ENCODE measurements at regions not wholly inside any gene's neighbourhood (a gene's known extent, or its start where the extent isn't known, plus 50 kb on each side); places are given as distances from the start of the nearest gene placed in this dataset.

GRCh38 chr12:60197589-60197988 is 601.8 kb downstream of the SLC16A7 start:
- POLR2A ChIA-PET = no interaction called here
- BruUV-seq (replicated peaks) = no TSS peak

More at GRCh38 chr12:60197589-60197988, 601.8 kb downstream of the SLC16A7 start:
- TF ChIP-seq ELF4 (CRISPR knock-in tag; IDR thresholded peaks at IDR 0.05) (no peak), GABPA (tag; conservative IDR thresholded peaks at IDR 0.05; ENCODE audit: low read depth) (no peak), MCM2 (IDR thresholded peaks at IDR 0.05; ENCODE audit: low read depth) (no peak), SMAD3 (CRISPR knock-in tag; conservative IDR thresholded peaks at IDR 0.05) (no peak), KHSRP (IDR thresholded peaks at IDR 0.05) (no peak), MYBL2 (IDR thresholded peaks at IDR 0.05; ENCODE audit: low read depth) (no peak), MYBL2 (CRISPR knock-in tag; IDR thresholded peaks at IDR 0.05; ENCODE audit: borderline replicate concordance) (no peak), NKRF (IDR thresholded peaks at IDR 0.05; ENCODE audit: borderline replicate concordance) (no peak), ZNF23 (CRISPR knock-in tag; IDR thresholded peaks at IDR 0.05) (no peak), ZFP36 (IDR thresholded peaks at IDR 0.05; ENCODE audit: low read depth, low read length, partially characterized antibody) (no peak), NFIC (IDR thresholded peaks at IDR 0.05) (no peak), ZNF239 (CRISPR knock-in tag; IDR thresholded peaks at IDR 0.05) (no peak), PHF8 (IDR thresholded peaks at IDR 0.05; ENCODE audit: borderline replicate concordance, low read length) (no peak), ZEB2 (IDR thresholded peaks at IDR 0.05) (no peak)
- no peak overlapping the region for H3K27ac ChIP-seq (ENCODE audit: extremely low read depth, low read depth, low read length)
- H3K9ac ChIP-seq (ENCODE audit: insufficient read depth in 1 of 2, low read depth in 2 of 2, low read length in 2 of 2) = no peak overlapping the region
- FAIRE-seq = no peak
- H3K9me1 ChIP-seq (ENCODE audit: control insufficient read depth, insufficient read depth, low read length) = no peaks in the 10 kb centered on the region
- H3K79me2 ChIP-seq (ENCODE audit: control insufficient read depth, insufficient read depth, low read length) = no peaks in the 10 kb centered on the region
- no peaks in the 10 kb centered on the region for H3K36me3 ChIP-seq (ENCODE audit: control insufficient read depth, insufficient read depth, low read length)
- H4K20me1 ChIP-seq (replicated peaks; ENCODE audit: control insufficient read depth, insufficient read depth, low read length) = no peaks in the 10 kb centered on the region
- in situ Hi-C loops (cut with MboI) = no loop called here
- H2AFZ ChIP-seq (ENCODE audit: low read depth, low read length) = no peak overlapping the region
- no peaks in the 10 kb centered on the region for H3K9me3 ChIP-seq (replicated peaks; ENCODE audit: control insufficient read depth, insufficient read depth, low read depth, low read length)
- H3K4me2 ChIP-seq (ENCODE audit: insufficient read depth, low read length) = no peak overlapping the region
- 79% methylated on average over 2 of the region's 2 CpGs for WGBS (ENCODE audit: insufficient coverage, low coverage, missing lambda C conversion rate)
- H3K4me3 ChIP-seq = no peak overlapping the region
- intact Hi-C loops (cut with micrococcal nuclease) = no loop called here
- CTCF ChIA-PET (ENCODE audit: low intra/inter-chr PET ratio) = no interaction called here
- DNase-seq (ENCODE audit: extremely low read depth in 1 of 4, low spot score in 3 of 4) = no peak
- H3K27me3 ChIP-seq (ENCODE audit: control insufficient read depth in 2 of 2, insufficient read depth in 2 of 2, low read length in 2 of 2) = no peaks in the 10 kb centered on the region
- no peak for ATAC-seq
- no peaks in the 10 kb centered on the region for H3K4me1 ChIP-seq (replicated peaks in 1 of 2; ENCODE audit: control insufficient read depth in 2 of 2, insufficient read depth in 2 of 2, low read length in 2 of 2)

All from K562 (cell line).